MM.1S (cell line): ENCODE measurements at regions not wholly inside any gene's neighbourhood (a gene's known extent, or its start where the extent isn't known, plus 50 kb on each side); places are given as distances from the start of the nearest gene placed in this dataset.

ENCODE experiments used
- EZH2 ChIP-seq: fragments of 300-600 bp; sonication (generic); optimal IDR thresholded peaks from 2 replicates; pipeline ENCODE3; 2017; ENCODE audit warnings: low read depth, mild to moderate bottlenecking, antibody characterized with exemption, low read length, mixed read lengths
- TF ChIP-seq, protein P1 (sequence below): fragments of 300-600 bp; sonication (generic); IDR thresholded peaks from 2 replicates; pipeline ENCODE4 v1.5.1; 2016; ENCODE audit warnings: antibody characterized with exemption, low read length, mixed read lengths

DNA sequence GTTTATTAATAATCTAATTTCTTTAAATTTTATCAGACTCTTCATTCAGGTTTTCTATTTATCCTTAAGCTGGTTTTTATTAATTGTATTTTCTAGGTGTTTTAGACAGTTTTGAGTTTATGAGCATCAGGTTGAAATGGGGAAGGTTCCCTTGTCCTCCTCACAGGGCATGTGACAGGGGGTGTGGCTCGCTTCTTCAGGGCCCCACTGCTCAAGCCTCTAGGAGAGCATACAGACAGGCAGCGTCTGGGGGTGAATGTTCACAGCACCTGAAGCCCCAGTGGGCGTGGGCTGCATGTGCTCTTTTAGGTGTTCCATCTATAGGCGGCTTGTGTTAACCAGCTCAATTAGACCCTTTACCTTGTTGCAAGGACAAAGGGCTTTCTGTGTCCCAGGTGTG lies 78.2 kb upstream of the RUFY1 start:
- TF ChIP-seq EZH2: no peak
- TF ChIP-seq, protein P1, sequence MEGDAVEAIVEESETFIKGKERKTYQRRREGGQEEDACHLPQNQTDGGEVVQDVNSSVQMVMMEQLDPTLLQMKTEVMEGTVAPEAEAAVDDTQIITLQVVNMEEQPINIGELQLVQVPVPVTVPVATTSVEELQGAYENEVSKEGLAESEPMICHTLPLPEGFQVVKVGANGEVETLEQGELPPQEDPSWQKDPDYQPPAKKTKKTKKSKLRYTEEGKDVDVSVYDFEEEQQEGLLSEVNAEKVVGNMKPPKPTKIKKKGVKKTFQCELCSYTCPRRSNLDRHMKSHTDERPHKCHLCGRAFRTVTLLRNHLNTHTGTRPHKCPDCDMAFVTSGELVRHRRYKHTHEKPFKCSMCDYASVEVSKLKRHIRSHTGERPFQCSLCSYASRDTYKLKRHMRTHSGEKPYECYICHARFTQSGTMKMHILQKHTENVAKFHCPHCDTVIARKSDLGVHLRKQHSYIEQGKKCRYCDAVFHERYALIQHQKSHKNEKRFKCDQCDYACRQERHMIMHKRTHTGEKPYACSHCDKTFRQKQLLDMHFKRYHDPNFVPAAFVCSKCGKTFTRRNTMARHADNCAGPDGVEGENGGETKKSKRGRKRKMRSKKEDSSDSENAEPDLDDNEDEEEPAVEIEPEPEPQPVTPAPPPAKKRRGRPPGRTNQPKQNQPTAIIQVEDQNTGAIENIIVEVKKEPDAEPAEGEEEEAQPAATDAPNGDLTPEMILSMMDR: no peak
